ENCODE measurements at regions not wholly inside any gene's neighbourhood (a gene's known extent, or its start where the extent isn't known, plus 50 kb on each side); places are given as distances from the start of the nearest gene placed in this dataset.

DNA sequence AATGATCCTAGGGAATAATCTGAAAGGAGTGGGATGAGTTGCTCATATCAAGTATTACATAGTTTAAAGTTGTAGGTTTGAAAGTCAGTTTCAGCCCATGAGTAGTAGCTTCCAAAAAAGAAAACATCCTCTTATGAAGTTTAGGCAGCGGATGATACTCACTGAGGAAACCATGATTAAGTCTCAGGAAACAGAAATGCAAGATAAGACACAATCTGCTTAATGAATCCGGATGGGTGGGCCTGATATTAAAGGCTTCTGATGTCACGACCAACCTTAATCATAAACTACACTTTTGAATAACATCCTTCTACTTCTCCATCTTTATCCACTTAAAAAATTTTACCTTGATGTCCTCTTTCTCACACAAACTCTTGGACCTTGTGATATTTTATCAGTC is 61.8 kb downstream of the S1PR1 start:
- no peak for DNase-seq (ENCODE audit: extremely low spot score)

DNA sequence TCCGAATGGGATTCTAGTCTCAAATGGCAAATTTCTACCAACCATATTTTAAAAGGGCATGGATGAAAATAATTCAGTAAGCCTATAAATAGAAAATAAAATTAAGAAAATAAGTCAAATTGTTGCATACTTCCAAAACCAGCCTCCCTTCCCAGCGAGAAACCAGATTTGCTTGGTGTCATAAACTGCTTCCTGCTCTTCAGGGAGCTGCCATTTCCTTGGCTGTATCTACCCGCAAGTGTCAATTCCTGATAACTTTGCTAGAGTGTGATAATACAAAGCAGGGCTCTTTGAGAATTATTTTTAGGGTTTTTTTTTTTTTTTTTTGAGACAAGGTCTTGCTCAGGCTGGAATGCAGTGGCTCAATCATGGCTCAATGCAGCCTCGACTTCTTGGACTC is 62.3 kb downstream of the S1PR1 start:
- H3K36me3 ChIP-seq = no peaks in the 10 kb centered on the region
- peaks cover 0 to 9% (median 0%) of the 10 kb centered on the region in 4 donors for H3K27me3 ChIP-seq
- TF ChIP-seq POLR2AphosphoS5 (IDR thresholded peaks at IDR 0.05) (no peak), POLR2A (IDR thresholded peaks at IDR 0.05; ENCODE audit: low read depth) (no peak), EP300 (IDR thresholded peaks at IDR 0.05) (no peak)
- TF ChIP-seq, protein P1, sequence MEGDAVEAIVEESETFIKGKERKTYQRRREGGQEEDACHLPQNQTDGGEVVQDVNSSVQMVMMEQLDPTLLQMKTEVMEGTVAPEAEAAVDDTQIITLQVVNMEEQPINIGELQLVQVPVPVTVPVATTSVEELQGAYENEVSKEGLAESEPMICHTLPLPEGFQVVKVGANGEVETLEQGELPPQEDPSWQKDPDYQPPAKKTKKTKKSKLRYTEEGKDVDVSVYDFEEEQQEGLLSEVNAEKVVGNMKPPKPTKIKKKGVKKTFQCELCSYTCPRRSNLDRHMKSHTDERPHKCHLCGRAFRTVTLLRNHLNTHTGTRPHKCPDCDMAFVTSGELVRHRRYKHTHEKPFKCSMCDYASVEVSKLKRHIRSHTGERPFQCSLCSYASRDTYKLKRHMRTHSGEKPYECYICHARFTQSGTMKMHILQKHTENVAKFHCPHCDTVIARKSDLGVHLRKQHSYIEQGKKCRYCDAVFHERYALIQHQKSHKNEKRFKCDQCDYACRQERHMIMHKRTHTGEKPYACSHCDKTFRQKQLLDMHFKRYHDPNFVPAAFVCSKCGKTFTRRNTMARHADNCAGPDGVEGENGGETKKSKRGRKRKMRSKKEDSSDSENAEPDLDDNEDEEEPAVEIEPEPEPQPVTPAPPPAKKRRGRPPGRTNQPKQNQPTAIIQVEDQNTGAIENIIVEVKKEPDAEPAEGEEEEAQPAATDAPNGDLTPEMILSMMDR (IDR thresholded peaks at IDR 0.05) = no peak
- no peak for DNase-seq (ENCODE audit: extremely low spot score)
- intact Hi-C loops (cut with DNase I) = no loop called here
- no peak overlapping the region for H3K27ac ChIP-seq (replicated peaks in 1 of 4)
- 95% methylated on average over 4 of the region's 4 CpGs for WGBS
- H3K4me3 ChIP-seq = no peak overlapping the region
- no peaks in the 10 kb centered on the region for H3K9me3 ChIP-seq
- no peaks in the 10 kb centered on the region for H3K4me1 ChIP-seq

More for the DNA sequence above, 61.8 kb downstream of the S1PR1 start:
- intact Hi-C loops (cut with DNase I) = no loop called here
- WGBS = 75% methylated on average over 3 of the region's 3 CpGs
- no peaks in the 10 kb centered on the region for H3K4me1 ChIP-seq
- no peak overlapping the region for H3K4me3 ChIP-seq
- no peak overlapping the region for H3K27ac ChIP-seq (replicated peaks in 1 of 4)
- H3K27me3 ChIP-seq = peaks cover 0 to 9% (median 0%) of the 10 kb centered on the region in 4 donors
- peak in 1 of 2 donors; percentile 19 for TF ChIP-seq POLR2AphosphoS5 (IDR thresholded peaks at IDR 0.05)
- no peak for TF ChIP-seq EP300 (IDR thresholded peaks at IDR 0.05)
- TF ChIP-seq, protein P1 (IDR thresholded peaks at IDR 0.05) = no peak
- no peaks in the 10 kb centered on the region for H3K9me3 ChIP-seq
- no peaks in the 10 kb centered on the region for H3K36me3 ChIP-seq

DNA sequence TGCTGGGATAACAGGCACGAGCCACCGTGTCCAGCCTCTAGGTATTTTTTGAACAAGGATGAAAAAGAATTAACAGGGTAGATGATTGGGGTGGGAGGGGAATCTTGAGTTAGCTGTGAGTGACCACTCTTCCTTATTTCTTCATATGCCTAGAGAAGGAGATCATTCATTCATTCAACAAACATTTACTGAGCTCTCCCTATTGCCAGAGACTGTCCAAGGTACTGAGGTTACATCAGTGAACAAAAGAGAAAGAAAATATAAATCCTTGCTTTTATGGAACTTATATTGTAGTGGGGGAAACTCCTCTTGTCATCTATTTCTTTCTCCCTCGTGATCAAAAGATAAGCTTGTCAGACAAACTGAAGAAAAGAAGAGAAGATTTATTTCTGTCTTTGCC is 62.9 kb downstream of the S1PR1 start:
- no peaks in the 10 kb centered on the region for H3K36me3 ChIP-seq
- 91% methylated on average over 3 of the region's 3 CpGs for WGBS
- H3K27me3 ChIP-seq = peaks cover 0 to 9% (median 0%) of the 10 kb centered on the region in 4 donors
- no peaks in the 10 kb centered on the region for H3K4me1 ChIP-seq
- DNase-seq (ENCODE audit: extremely low spot score) = no peak
- intact Hi-C loops (cut with DNase I) = no loop called here
- no peak overlapping the region for H3K27ac ChIP-seq (replicated peaks in 1 of 4)
- TF ChIP-seq POLR2A (IDR thresholded peaks at IDR 0.05; ENCODE audit: low read depth) = no peak
- TF ChIP-seq, protein P1 (IDR thresholded peaks at IDR 0.05) = no peak
- no peak for TF ChIP-seq POLR2AphosphoS5 (IDR thresholded peaks at IDR 0.05)
- no peak for TF ChIP-seq EP300 (IDR thresholded peaks at IDR 0.05)
- H3K4me3 ChIP-seq = no peak overlapping the region
- no peaks in the 10 kb centered on the region for H3K9me3 ChIP-seq

DNA sequence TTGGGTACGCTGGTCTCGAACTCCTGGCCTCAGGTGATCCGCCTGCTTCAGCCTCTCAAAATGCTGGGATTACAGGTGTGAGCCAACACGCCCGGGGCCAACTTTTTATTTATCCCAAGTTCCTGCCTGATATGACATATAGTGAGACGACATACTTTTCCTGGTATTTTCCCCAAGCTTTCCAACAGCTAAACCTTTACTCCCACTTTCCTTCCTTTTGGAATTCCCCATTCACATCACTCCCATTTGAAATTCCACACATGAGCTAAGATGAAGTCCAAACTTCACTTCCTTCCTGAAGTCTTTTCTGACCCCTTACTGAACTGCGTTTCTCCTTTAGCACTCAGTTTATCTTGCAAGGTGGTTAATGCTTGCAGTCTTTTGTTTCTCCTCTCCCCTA is 64.1 kb downstream of the S1PR1 start:
- no peak overlapping the region for H3K27ac ChIP-seq (replicated peaks in 1 of 4)
- H3K36me3 ChIP-seq = no peaks in the 10 kb centered on the region
- H3K4me3 ChIP-seq = no peak overlapping the region
- WGBS = 81% methylated on average over 7 of the region's 7 CpGs
- no peak for DNase-seq (ENCODE audit: extremely low spot score)
- intact Hi-C loops (cut with DNase I) = no loop called here
- no peaks in the 10 kb centered on the region for H3K4me1 ChIP-seq
- no peaks in the 10 kb centered on the region for H3K9me3 ChIP-seq
- peaks cover 0 to 5% (median 0%) of the 10 kb centered on the region in 4 donors for H3K27me3 ChIP-seq
- TF ChIP-seq POLR2A (IDR thresholded peaks at IDR 0.05; ENCODE audit: low read depth) (no peak), EP300 (IDR thresholded peaks at IDR 0.05) (no peak), POLR2AphosphoS5 (IDR thresholded peaks at IDR 0.05) (no peak)
- TF ChIP-seq, protein P1 (IDR thresholded peaks at IDR 0.05) = no peak

DNA sequence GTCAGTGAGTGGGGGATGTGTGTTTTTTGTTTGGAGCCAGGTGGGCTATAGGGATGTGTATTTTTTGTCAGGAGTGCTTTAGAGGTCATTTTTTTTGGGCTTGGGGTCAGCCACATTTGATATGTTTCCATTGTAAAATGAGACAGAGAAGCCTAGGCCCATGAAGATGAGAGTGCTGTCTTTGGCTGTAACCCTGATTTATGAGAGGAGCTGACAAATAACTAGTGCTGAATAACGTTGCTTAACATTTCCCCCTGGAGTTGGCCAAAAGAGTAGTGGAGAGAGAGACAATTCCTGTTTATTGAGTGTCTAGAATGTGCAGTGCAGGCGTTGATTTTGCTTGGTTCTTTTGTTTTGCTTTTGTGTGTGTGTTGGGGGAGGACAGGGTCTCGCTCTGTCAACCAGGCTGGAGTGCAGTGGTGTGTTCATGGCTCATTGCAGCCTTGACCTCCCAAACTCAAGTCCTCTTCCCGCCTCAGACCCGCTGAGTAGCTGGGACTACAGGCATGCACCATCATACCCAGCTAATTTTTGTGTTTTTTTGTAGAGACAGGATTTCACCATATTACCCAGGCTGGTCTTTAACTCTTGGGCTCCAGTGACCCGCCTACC is 64.7 kb downstream of the S1PR1 start:
- WGBS = 76% methylated on average over 6 of the region's 6 CpGs
- DNase-seq (ENCODE audit: extremely low spot score) = no peak
- Histone ChIP-seq H3K4me3 (no peak overlapping the region), H3K27ac (replicated peaks in 1 of 4) (no peak overlapping the region), H3K4me1 (no peaks in the 10 kb centered on the region), H3K36me3 (no peaks in the 10 kb centered on the region), H3K9me3 (no peaks in the 10 kb centered on the region), H3K27me3 (peaks cover 0 to 5% (median 0%) of the 10 kb centered on the region in 4 donors)
- TF ChIP-seq, protein P1 (IDR thresholded peaks at IDR 0.05) = no peak
- TF ChIP-seq EP300 (IDR thresholded peaks at IDR 0.05) (no peak), POLR2A (IDR thresholded peaks at IDR 0.05; ENCODE audit: low read depth) (no peak)
- intact Hi-C loops (cut with DNase I) = no loop called here
